Superior temporal gyrus (tissue), 1 donor: ENCODE measurements at regions not wholly inside any gene's neighbourhood (a gene's known extent, or its start where the extent isn't known, plus 50 kb on each side); places are given as distances from the start of the nearest gene placed in this dataset.

Source experiments
- DNase-seq: peaks from one replicate; pipeline ENCODE4 v3.0.0-alpha.2; 2016; ENCODE audit errors: extremely low spot score

- no peak for DNase-seq
Measured at GRCh38 chr5:117220730-117221129, 646.1 kb upstream of the SEMA6A start.

GRCh38 chr5:117218789-117219188, 644.2 kb upstream of the SEMA6A start:
- DNase-seq = no peak

GRCh38 chr5:117212866-117213265, 638.2 kb upstream of the SEMA6A start:
- no peak for DNase-seq

- no peak for DNase-seq
Measured at GRCh38 chr5:117210796-117211195, 636.2 kb upstream of the SEMA6A start.

- no peak for DNase-seq
Measured at GRCh38 chr5:117209479-117209878, 634.9 kb upstream of the SEMA6A start.

- no peak for DNase-seq
Measured at GRCh38 chr5:117207088-117207668, 632.6 kb upstream of the SEMA6A start.

GRCh38 chr5:117205894-117206293, 631.3 kb upstream of the SEMA6A start:
- DNase-seq = no peak

GRCh38 chr5:117204926-117205869, 630.6 kb upstream of the SEMA6A start:
- no peak for DNase-seq

- DNase-seq = no peak
Measured at GRCh38 chr5:117204404-117204803, 629.8 kb upstream of the SEMA6A start.

- DNase-seq = no peak
Measured at GRCh38 chr5:117203584-117203983, 629.0 kb upstream of the SEMA6A start.

- DNase-seq = peak; percentile 48
Measured at GRCh38 chr5:117201001-117201400, 626.4 kb upstream of the SEMA6A start.

GRCh38 chr5:117195076-117195475, 620.5 kb upstream of the SEMA6A start:
- no peak for DNase-seq

GRCh38 chr5:117191251-117191650, 616.6 kb upstream of the SEMA6A start:
- DNase-seq = no peak

- no peak for DNase-seq
Measured at GRCh38 chr5:117189784-117190183, 615.2 kb upstream of the SEMA6A start.

GRCh38 chr5:117188211-117188610, 613.6 kb upstream of the SEMA6A start:
- no peak for DNase-seq

GRCh38 chr5:117186751-117187150, 612.1 kb upstream of the SEMA6A start:
- no peak for DNase-seq

- no peak for DNase-seq
Measured at GRCh38 chr5:117183326-117183725, 608.7 kb upstream of the SEMA6A start.

- DNase-seq = peak; percentile 88
Measured at GRCh38 chr5:117182104-117182503, 607.5 kb upstream of the SEMA6A start.

- no peak for DNase-seq
Measured at GRCh38 chr5:117177302-117177701, 602.7 kb upstream of the SEMA6A start.

GRCh38 chr5:117165068-117165467, 590.4 kb upstream of the SEMA6A start:
- peak; percentile 70 for DNase-seq

GRCh38 chr5:117161718-117162335, 587.2 kb upstream of the SEMA6A start:
- DNase-seq = peak; percentile 65

- DNase-seq = no peak
Measured at GRCh38 chr5:117160391-117160790, 585.8 kb upstream of the SEMA6A start.

GRCh38 chr5:117149312-117149711, 574.7 kb upstream of the SEMA6A start:
- no peak for DNase-seq
